ENCODE measurements at regions not wholly inside any gene's neighbourhood (a gene's known extent, or its start where the extent isn't known, plus 50 kb on each side); places are given as distances from the start of the nearest gene placed in this dataset.

- Mint-ChIP-seq H3K4me1 (no peaks in the 10 kb centered on the region), H3K27ac (no peak overlapping the region), H3K4me3 (no peak overlapping the region), H3K9me3 (no peaks in the 10 kb centered on the region), H3K36me3 (ENCODE audit: low read depth) (no peaks in the 10 kb centered on the region), H3K27me3 (ENCODE audit: low read depth) (peaks cover 8% of the 10 kb centered on the region)
- TF ChIP-seq, protein P1, sequence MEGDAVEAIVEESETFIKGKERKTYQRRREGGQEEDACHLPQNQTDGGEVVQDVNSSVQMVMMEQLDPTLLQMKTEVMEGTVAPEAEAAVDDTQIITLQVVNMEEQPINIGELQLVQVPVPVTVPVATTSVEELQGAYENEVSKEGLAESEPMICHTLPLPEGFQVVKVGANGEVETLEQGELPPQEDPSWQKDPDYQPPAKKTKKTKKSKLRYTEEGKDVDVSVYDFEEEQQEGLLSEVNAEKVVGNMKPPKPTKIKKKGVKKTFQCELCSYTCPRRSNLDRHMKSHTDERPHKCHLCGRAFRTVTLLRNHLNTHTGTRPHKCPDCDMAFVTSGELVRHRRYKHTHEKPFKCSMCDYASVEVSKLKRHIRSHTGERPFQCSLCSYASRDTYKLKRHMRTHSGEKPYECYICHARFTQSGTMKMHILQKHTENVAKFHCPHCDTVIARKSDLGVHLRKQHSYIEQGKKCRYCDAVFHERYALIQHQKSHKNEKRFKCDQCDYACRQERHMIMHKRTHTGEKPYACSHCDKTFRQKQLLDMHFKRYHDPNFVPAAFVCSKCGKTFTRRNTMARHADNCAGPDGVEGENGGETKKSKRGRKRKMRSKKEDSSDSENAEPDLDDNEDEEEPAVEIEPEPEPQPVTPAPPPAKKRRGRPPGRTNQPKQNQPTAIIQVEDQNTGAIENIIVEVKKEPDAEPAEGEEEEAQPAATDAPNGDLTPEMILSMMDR (IDR thresholded peaks at IDR 0.05; ENCODE audit: unreplicated experiment in 3 of 3) = no peak
Observed at GRCh38 chr2:7454592-7454991, 537.4 kb downstream of the RNF144A start.

GRCh38 chr2:7456762-7457161, 539.5 kb downstream of the RNF144A start:
- H3K4me1 Mint-ChIP-seq = no peaks in the 10 kb centered on the region
- no peaks in the 10 kb centered on the region for H3K9me3 Mint-ChIP-seq
- peak overlapping the region in 1 of 3 experiments; percentile 16 for H3K27ac Mint-ChIP-seq
- H3K4me3 Mint-ChIP-seq = no peak overlapping the region
- H3K36me3 Mint-ChIP-seq (ENCODE audit: low read depth) = no peaks in the 10 kb centered on the region
- peaks cover 8% of the 10 kb centered on the region for H3K27me3 Mint-ChIP-seq (ENCODE audit: low read depth)
- TF ChIP-seq, protein P1 (IDR thresholded peaks at IDR 0.05; ENCODE audit: unreplicated experiment in 3 of 3) = no peak

GRCh38 chr2:7458066-7458465, 540.9 kb downstream of the RNF144A start:
- Mint-ChIP-seq H3K9me3 (no peaks in the 10 kb centered on the region), H3K4me3 (no peak overlapping the region), H3K4me1 (no peaks in the 10 kb centered on the region), H3K36me3 (ENCODE audit: low read depth) (no peaks in the 10 kb centered on the region), H3K27ac (no peak overlapping the region), H3K27me3 (ENCODE audit: low read depth) (peaks cover 4% of the 10 kb centered on the region)
- TF ChIP-seq, protein P1 (IDR thresholded peaks at IDR 0.05; ENCODE audit: unreplicated experiment in 3 of 3) = no peak

GRCh38 chr2:7467782-7468447, 550.7 kb downstream of the RNF144A start:
- peaks cover 3% of the 10 kb centered on the region for H3K9me3 Mint-ChIP-seq
- H3K4me3 Mint-ChIP-seq = no peak overlapping the region
- TF ChIP-seq, protein P1 (IDR thresholded peaks at IDR 0.05; ENCODE audit: unreplicated experiment in 3 of 3) = no peak
- H3K27ac Mint-ChIP-seq = no peak overlapping the region
- no peaks in the 10 kb centered on the region for H3K27me3 Mint-ChIP-seq (ENCODE audit: low read depth)
- H3K36me3 Mint-ChIP-seq (ENCODE audit: low read depth) = no peaks in the 10 kb centered on the region
- no peaks in the 10 kb centered on the region for H3K4me1 Mint-ChIP-seq

- H3K4me3 Mint-ChIP-seq = no peak overlapping the region
- peaks cover 3% of the 10 kb centered on the region for H3K9me3 Mint-ChIP-seq
- H3K27ac Mint-ChIP-seq = peak overlapping the region in 1 of 3 experiments; percentile 3
- no peaks in the 10 kb centered on the region for H3K27me3 Mint-ChIP-seq (ENCODE audit: low read depth)
- no peaks in the 10 kb centered on the region for H3K4me1 Mint-ChIP-seq
- TF ChIP-seq, protein P1 (IDR thresholded peaks at IDR 0.05; ENCODE audit: unreplicated experiment in 3 of 3) = no peak
- H3K36me3 Mint-ChIP-seq (ENCODE audit: low read depth) = no peaks in the 10 kb centered on the region
Observed at GRCh38 chr2:7468448-7468828, 551.2 kb downstream of the RNF144A start.

DNA sequence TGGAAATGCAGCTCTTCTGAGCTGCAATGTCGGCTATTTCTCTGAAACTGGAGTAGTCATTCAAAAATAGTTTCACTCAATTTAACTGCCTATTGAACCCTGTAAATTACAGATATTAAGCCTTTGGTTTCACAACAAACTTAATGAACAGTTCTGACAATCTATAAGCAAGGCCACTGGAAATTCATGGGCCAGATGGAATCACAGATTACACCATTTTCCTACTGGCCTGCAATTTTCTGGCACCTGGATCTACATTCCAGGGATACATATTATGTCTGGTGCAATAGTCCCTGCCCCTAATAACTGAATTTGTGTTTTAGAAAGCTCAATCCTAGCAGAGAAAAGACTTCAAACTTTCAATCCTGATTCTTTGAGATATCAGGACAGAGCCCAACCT, 551.7 kb downstream of the RNF144A start:
- no peak overlapping the region for H3K27ac Mint-ChIP-seq
- H3K36me3 Mint-ChIP-seq (ENCODE audit: low read depth) = no peaks in the 10 kb centered on the region
- H3K27me3 Mint-ChIP-seq (ENCODE audit: low read depth) = no peaks in the 10 kb centered on the region
- no peaks in the 10 kb centered on the region for H3K4me1 Mint-ChIP-seq
- TF ChIP-seq, protein P1 (IDR thresholded peaks at IDR 0.05; ENCODE audit: unreplicated experiment in 3 of 3) = no peak
- no peak overlapping the region for H3K4me3 Mint-ChIP-seq
- peaks cover 3% of the 10 kb centered on the region for H3K9me3 Mint-ChIP-seq

Measured in nephron (organoid).